ENCODE measurements at regions not wholly inside any gene's neighbourhood (a gene's known extent, or its start where the extent isn't known, plus 50 kb on each side); places are given as distances from the start of the nearest gene placed in this dataset.

GRCh38 chr1:83571536-83571935 is 427.4 kb downstream of the TTLL7 start:
- no peak for DNase-seq

GRCh38 chr1:83561346-83561745 is 437.6 kb downstream of the TTLL7 start:
- no peak for DNase-seq

- DNase-seq: no peak
These were observed 439.6 kb downstream of the TTLL7 start for GRCh38 chr1:83559129-83559840.

GRCh38 chr1:83555871-83556270 is 443.1 kb downstream of the TTLL7 start:
- no peak for DNase-seq

- DNase-seq: no peak
These were observed 444.8 kb downstream of the TTLL7 start for GRCh38 chr1:83554174-83554573.

- no peak for DNase-seq
These were observed 446.1 kb downstream of the TTLL7 start for GRCh38 chr1:83552820-83553219.

- no peak for DNase-seq
These were observed 450.6 kb downstream of the TTLL7 start for GRCh38 chr1:83548311-83548710.

- DNase-seq: no peak
These were observed 451.0 kb downstream of the TTLL7 start for GRCh38 chr1:83547901-83548300.

- no peak for DNase-seq
These were observed 452.1 kb downstream of the TTLL7 start for GRCh38 chr1:83546874-83547273.

GRCh38 chr1:83545066-83545862 is 453.7 kb downstream of the TTLL7 start:
- DNase-seq: no peak

GRCh38 chr1:83543222-83543973 is 455.5 kb downstream of the TTLL7 start:
- DNase-seq: no peak

- DNase-seq: no peak
These were observed 467.2 kb downstream of the TTLL7 start for GRCh38 chr1:83531521-83532309.

- no peak for DNase-seq
These were observed 468.4 kb downstream of the TTLL7 start for GRCh38 chr1:83530506-83530905.

GRCh38 chr1:83527987-83528386 is 470.9 kb downstream of the TTLL7 start:
- DNase-seq: no peak

- DNase-seq: no peak
These were observed 478.1 kb downstream of the TTLL7 start for GRCh38 chr1:83520797-83521196.

GRCh38 chr1:83516369-83516768 is 482.6 kb downstream of the TTLL7 start:
- no peak for DNase-seq

- DNase-seq: no peak
These were observed 483.3 kb downstream of the TTLL7 start for GRCh38 chr1:83515578-83516154.

GRCh38 chr1:83512373-83513193 is 486.3 kb downstream of the TTLL7 start:
- no peak for DNase-seq

GRCh38 chr1:83511146-83511726 is 487.7 kb downstream of the TTLL7 start:
- no peak for DNase-seq

GRCh38 chr1:83509301-83509781 is 489.6 kb downstream of the TTLL7 start:
- no peak for DNase-seq

All from occipital lobe (tissue), 1 donor.